ENCODE measurements at regions not wholly inside any gene's neighbourhood (a gene's known extent, or its start where the extent isn't known, plus 50 kb on each side); places are given as distances from the start of the nearest gene placed in this dataset.
A peak's percentile ranks its signal among the peaks of the same experiment; 100 is the strongest.

DNA sequence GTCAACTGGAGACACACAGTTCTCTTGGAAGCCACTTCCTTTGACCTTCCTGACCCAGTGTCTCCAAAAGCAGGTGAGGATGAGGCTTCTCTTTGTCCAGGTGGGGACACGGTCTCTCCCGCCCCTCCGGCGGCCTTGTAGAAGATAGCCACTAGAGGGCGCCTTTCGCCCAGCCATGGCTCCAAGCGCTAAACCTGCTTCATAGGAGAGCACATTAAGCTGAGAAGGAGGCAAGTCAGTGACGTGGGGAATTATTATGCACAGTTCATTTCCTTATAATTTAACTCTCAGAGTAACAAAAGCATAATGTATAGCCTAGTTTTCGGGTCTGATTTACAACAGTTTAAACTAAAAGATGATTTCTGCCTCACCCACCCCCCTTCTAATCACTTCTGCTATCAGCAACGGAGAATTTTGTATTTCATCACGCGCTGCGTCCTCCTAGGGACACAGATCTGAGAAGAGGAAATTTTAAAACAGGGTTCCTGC, 208.7 kb downstream of the ICOS start:
- TF ChIP-seq POLR2A (IDR thresholded peaks at IDR 0.05) = no peak
- TF ChIP-seq, protein P1, sequence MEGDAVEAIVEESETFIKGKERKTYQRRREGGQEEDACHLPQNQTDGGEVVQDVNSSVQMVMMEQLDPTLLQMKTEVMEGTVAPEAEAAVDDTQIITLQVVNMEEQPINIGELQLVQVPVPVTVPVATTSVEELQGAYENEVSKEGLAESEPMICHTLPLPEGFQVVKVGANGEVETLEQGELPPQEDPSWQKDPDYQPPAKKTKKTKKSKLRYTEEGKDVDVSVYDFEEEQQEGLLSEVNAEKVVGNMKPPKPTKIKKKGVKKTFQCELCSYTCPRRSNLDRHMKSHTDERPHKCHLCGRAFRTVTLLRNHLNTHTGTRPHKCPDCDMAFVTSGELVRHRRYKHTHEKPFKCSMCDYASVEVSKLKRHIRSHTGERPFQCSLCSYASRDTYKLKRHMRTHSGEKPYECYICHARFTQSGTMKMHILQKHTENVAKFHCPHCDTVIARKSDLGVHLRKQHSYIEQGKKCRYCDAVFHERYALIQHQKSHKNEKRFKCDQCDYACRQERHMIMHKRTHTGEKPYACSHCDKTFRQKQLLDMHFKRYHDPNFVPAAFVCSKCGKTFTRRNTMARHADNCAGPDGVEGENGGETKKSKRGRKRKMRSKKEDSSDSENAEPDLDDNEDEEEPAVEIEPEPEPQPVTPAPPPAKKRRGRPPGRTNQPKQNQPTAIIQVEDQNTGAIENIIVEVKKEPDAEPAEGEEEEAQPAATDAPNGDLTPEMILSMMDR (IDR thresholded peaks at IDR 0.05 in 4 of 5, conservative IDR thresholded peaks at IDR 0.05 in 1 of 5) = peak; percentile 45 to 85 (median 61)
